ENCODE measurements at regions not wholly inside any gene's neighbourhood (a gene's known extent, or its start where the extent isn't known, plus 50 kb on each side); places are given as distances from the start of the nearest gene placed in this dataset.

- no peaks in the 10 kb centered on the region for H3K9me3 ChIP-seq
- no peaks in the 10 kb centered on the region for H3K36me3 ChIP-seq
- TF ChIP-seq CTCF (IDR thresholded peaks at IDR 0.05), result no peak
- no peak for TF ChIP-seq POLR2A (IDR thresholded peaks at IDR 0.05)
- ATAC-seq (no peak), DNase-seq (no peak)
- 82 to 88% (median 84%) methylated on average over 2 of the region's 2 CpGs for WGBS, 4 donors
- no peak overlapping the region for H3K27ac ChIP-seq
- no peaks in the 10 kb centered on the region for H3K27me3 ChIP-seq
- no peaks in the 10 kb centered on the region for H3K4me1 ChIP-seq
- intact Hi-C loops (cut with DNase I), result no loop called here
- H3K4me3 ChIP-seq, result no peak overlapping the region
Measured at GRCh38 chr12:90321369-90321768, 612.7 kb upstream of the ATP2B1 start.

DNA sequence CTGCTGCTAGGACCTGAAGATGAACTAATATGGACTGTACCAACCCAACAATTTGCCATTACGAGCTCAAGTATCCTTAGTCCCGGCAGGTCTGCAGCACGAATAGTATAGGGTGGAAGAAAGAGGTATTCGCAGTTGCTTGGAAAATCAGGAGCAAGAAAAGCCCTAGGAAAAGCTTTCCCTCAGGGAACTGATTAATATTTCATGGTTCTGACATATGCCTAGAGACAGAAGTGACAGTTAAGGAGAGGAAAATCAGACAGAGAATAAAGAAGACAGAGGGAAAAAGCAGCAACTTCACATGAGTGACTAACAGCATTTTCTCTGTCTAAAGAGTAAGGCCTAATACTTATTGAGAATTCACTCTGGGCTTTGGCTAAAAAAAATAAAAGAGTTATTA is 602.9 kb upstream of the ATP2B1 start:
- TF ChIP-seq POLR2A (IDR thresholded peaks at IDR 0.05) (no peak), CTCF (IDR thresholded peaks at IDR 0.05) (no peak)
- WGBS, 4 donors, result 88 to 93% (median 90%) methylated on average over 4 of the region's 4 CpGs
- ATAC-seq, result no peak
- Histone ChIP-seq H3K4me3 (no peak overlapping the region), H3K36me3 (no peaks in the 10 kb centered on the region), H3K27ac (no peak overlapping the region), H3K4me1 (no peaks in the 10 kb centered on the region), H3K27me3 (no peaks in the 10 kb centered on the region), H3K9me3 (no peaks in the 10 kb centered on the region)
- intact Hi-C loops (cut with DNase I), result no loop called here
- no peak for DNase-seq

DNA sequence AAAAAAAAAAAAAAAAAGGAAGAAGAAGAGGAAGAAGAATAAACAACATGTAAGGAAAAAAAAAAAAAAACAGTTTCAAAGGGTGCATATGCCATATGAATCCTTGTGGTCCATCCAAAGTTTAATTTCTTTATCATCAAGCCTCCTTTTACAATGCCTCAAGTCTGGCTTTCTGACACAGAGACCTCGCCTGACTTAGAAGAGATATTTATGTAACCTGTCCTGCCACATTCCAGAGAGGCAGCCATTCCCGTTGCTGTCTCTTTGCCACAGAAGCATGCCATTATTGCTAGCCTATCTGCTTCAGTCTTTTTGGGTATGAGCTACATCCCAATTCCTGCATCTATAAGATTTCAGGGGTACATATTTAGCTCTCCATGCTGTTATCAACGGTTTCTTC is 596.7 kb upstream of the ATP2B1 start:
- DNase-seq (no peak), ATAC-seq (no peak)
- intact Hi-C loops (cut with DNase I), result no loop called here
- Histone ChIP-seq H3K27me3 (no peaks in the 10 kb centered on the region), H3K9me3 (no peaks in the 10 kb centered on the region), H3K4me1 (no peaks in the 10 kb centered on the region), H3K27ac (no peak overlapping the region), H3K36me3 (no peaks in the 10 kb centered on the region), H3K4me3 (no peak overlapping the region)
- TF ChIP-seq POLR2A (IDR thresholded peaks at IDR 0.05), result no peak
- no peak for TF ChIP-seq CTCF (IDR thresholded peaks at IDR 0.05)
- 71 to 82% (median 73%) methylated on average over 3 of the region's 3 CpGs for WGBS, 4 donors

GRCh38 chr12:90304231-90304630 is 595.6 kb upstream of the ATP2B1 start:
- H3K4me3 ChIP-seq, result no peak overlapping the region
- H3K36me3 ChIP-seq, result no peaks in the 10 kb centered on the region
- no peak for DNase-seq
- no peak for TF ChIP-seq CTCF (IDR thresholded peaks at IDR 0.05)
- ATAC-seq, result no peak
- 96 to 100% (median 96%) methylated on average over 2 of the region's 2 CpGs for WGBS, 4 donors
- no peak overlapping the region for H3K27ac ChIP-seq
- intact Hi-C loops (cut with DNase I), result no loop called here
- no peaks in the 10 kb centered on the region for H3K9me3 ChIP-seq
- H3K4me1 ChIP-seq, result peaks cover 0 to 8% (median 0%) of the 10 kb centered on the region in 12 donors
- no peaks in the 10 kb centered on the region for H3K27me3 ChIP-seq

All from heart left ventricle (tissue), 16 donors.